ENCODE measurements at regions not wholly inside any gene's neighbourhood (a gene's known extent, or its start where the extent isn't known, plus 50 kb on each side); places are given as distances from the start of the nearest gene placed in this dataset.

GRCh38 chr6:169365567-169366257 lies 112.1 kb upstream of the THBS2 start (continued):
- TF ChIP-seq E4F1 (IDR thresholded peaks at IDR 0.05; ENCODE audit: borderline replicate concordance, partially characterized antibody) (no peak), ZNF24 (IDR thresholded peaks at IDR 0.05) (no peak)

DNA sequence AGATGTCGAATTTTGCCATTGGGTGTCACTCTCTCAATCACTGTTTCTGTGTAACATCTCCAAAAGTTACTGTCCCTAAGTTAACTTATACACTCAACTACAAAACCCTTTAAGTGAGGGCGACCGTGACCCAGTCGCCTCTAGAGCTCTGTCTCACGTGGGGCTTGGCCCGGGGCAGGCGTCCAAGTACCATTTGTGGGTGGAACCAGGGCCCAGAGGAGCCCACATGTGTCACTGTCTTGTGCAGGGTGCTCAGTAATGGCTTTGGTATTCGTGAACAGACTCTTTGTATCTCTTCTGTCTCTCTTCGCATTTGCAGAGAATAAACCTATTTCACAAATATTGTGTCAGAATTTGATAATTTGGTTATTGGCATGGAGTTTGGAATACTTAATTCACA lies 109.9 kb upstream of the THBS2 start:
- CTCF ChIA-PET, result no interaction called here
- Histone ChIP-seq H3K4me3 (no peak overlapping the region), H3K9ac (ENCODE audit: control insufficient read depth, insufficient read depth, low read length) (no peak overlapping the region), H3K4me2 (ENCODE audit: control insufficient read depth, insufficient read depth) (no peak overlapping the region), H3K27ac (ENCODE audit: control insufficient read depth, insufficient read depth) (no peak overlapping the region), H3K27me3 (replicated peaks in 1 of 2; ENCODE audit: control insufficient read depth in 2 of 2, insufficient read depth in 2 of 2, low read length in 1 of 2) (no peaks in the 10 kb centered on the region), H3K9me3 (replicated peaks; ENCODE audit: control insufficient read depth, insufficient read depth, low read length) (no peaks in the 10 kb centered on the region; the same call in 2 of the 3 replicates), H3K36me3 (ENCODE audit: control insufficient read depth in 2 of 2, insufficient read depth in 2 of 2, low read length in 1 of 2) (no peaks in the 10 kb centered on the region), H2AFZ (ENCODE audit: control insufficient read depth, low read depth, low read length) (no peak overlapping the region), H3K79me2 (ENCODE audit: control insufficient read depth, insufficient read depth, low read length) (no peaks in the 10 kb centered on the region), H3K4me1 (ENCODE audit: control insufficient read depth, insufficient read depth, low read length) (no peaks in the 10 kb centered on the region), H4K20me1 (ENCODE audit: control insufficient read depth, insufficient read depth) (no peaks in the 10 kb centered on the region)
- SMC1A ChIA-PET (ENCODE audit: uncharacterized antibody, unreplicated experiment), result no interaction called here
- no peak for ATAC-seq
- no peak for FAIRE-seq
- no peak for DNase-seq (ENCODE audit: low read depth, low spot score)
- POLR2A ChIA-PET, result no interaction called here
- in situ Hi-C loops (cut with MboI) (no loop called here), intact Hi-C loops (cut with micrococcal nuclease; ENCODE audit: unreplicated experiment) (no loop called here)
- no TSS peak for BruUV-seq (replicated peaks)
- RAD21 ChIA-PET (ENCODE audit: unreplicated experiment), result no interaction called here
- TF ChIP-seq NFYB (IDR thresholded peaks at IDR 0.05; ENCODE audit: insufficient read depth, low read depth, low read length) (no peak), MTA3 (IDR thresholded peaks at IDR 0.05; ENCODE audit: borderline replicate concordance, low read length) (no peak), PAX5 (IDR thresholded peaks at IDR 0.05; ENCODE audit: borderline replicate concordance, low read depth, low read length) (no peak)
- TF ChIP-seq, protein P1, sequence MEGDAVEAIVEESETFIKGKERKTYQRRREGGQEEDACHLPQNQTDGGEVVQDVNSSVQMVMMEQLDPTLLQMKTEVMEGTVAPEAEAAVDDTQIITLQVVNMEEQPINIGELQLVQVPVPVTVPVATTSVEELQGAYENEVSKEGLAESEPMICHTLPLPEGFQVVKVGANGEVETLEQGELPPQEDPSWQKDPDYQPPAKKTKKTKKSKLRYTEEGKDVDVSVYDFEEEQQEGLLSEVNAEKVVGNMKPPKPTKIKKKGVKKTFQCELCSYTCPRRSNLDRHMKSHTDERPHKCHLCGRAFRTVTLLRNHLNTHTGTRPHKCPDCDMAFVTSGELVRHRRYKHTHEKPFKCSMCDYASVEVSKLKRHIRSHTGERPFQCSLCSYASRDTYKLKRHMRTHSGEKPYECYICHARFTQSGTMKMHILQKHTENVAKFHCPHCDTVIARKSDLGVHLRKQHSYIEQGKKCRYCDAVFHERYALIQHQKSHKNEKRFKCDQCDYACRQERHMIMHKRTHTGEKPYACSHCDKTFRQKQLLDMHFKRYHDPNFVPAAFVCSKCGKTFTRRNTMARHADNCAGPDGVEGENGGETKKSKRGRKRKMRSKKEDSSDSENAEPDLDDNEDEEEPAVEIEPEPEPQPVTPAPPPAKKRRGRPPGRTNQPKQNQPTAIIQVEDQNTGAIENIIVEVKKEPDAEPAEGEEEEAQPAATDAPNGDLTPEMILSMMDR (IDR thresholded peaks at IDR 0.05 in 2 of 3, conservative IDR thresholded peaks at IDR 0.05 in 1 of 3; ENCODE audit: control insufficient read depth in 2 of 3, extremely low read depth in 1 of 3, insufficient read depth in 1 of 3, low read depth in 3 of 3, low read length in 3 of 3), result no peak
- 23% methylated on average over 9 of the region's 9 CpGs for WGBS (ENCODE audit: insufficient coverage, insufficient replicate concordance, low lambda C conversion rate, missing lambda C conversion rate)
